GM10266 (cell line): ENCODE measurements at regions not wholly inside any gene's neighbourhood (a gene's known extent, or its start where the extent isn't known, plus 50 kb on each side); places are given as distances from the start of the nearest gene placed in this dataset.

Experiments used
- DNase-seq: peaks from one replicate; pipeline ENCODE4 v3.0.0; 2012; ENCODE audit errors: extremely low spot score
- TF ChIP-seq, protein P1 (sequence below): IDR thresholded peaks from 2 replicates; pipeline ENCODE4 v1.5.1; 2012; ENCODE audit warnings: mild to moderate bottlenecking, low read depth; ENCODE audit not compliant: control insufficient read depth, insufficient read depth; ENCODE audit errors: missing control alignments

- no peak for DNase-seq
- TF ChIP-seq, protein P1, sequence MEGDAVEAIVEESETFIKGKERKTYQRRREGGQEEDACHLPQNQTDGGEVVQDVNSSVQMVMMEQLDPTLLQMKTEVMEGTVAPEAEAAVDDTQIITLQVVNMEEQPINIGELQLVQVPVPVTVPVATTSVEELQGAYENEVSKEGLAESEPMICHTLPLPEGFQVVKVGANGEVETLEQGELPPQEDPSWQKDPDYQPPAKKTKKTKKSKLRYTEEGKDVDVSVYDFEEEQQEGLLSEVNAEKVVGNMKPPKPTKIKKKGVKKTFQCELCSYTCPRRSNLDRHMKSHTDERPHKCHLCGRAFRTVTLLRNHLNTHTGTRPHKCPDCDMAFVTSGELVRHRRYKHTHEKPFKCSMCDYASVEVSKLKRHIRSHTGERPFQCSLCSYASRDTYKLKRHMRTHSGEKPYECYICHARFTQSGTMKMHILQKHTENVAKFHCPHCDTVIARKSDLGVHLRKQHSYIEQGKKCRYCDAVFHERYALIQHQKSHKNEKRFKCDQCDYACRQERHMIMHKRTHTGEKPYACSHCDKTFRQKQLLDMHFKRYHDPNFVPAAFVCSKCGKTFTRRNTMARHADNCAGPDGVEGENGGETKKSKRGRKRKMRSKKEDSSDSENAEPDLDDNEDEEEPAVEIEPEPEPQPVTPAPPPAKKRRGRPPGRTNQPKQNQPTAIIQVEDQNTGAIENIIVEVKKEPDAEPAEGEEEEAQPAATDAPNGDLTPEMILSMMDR = no peak
Observed at GRCh38 chr17:12316021-12316420, 295.3 kb downstream of the MAP2K4 start.

DNA sequence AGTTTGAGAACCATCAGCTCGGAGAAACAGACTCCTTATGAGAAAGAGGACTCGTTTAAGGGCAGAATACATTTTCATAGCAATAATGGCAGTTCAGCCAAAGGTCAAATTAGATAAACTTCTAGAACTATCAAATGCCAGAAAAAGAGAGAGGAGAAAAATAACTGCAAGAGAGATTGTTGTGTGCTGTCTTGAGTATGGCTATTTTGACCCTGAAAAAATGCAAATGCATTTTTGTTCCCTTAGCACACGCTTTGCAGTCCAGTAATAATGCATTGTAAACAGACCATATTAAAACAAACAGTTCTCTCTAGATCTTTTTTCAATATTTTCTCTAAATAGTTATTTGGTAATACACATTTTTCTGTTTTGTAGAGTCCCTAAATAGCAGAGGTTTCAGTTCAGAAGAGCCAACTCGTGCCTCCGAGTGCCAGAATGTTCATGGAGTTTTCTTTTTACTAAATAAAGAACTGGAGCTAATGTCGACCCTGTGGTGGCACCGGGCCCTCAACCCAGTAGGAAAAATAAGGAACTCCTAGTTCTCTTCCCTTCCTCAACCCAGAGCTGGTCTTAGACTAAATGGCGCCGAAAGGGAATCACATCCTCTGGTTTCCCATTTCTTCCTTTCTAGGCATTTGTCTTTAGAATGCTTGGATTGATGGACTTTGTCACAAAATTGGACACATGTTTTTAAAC lies 298.0 kb downstream of the MAP2K4 start:
- DNase-seq = no peak
- TF ChIP-seq, protein P1 = no peak

- TF ChIP-seq, protein P1 = no peak
- DNase-seq = no peak
Observed at GRCh38 chr17:12320286-12320685, 299.6 kb downstream of the MAP2K4 start.

DNA sequence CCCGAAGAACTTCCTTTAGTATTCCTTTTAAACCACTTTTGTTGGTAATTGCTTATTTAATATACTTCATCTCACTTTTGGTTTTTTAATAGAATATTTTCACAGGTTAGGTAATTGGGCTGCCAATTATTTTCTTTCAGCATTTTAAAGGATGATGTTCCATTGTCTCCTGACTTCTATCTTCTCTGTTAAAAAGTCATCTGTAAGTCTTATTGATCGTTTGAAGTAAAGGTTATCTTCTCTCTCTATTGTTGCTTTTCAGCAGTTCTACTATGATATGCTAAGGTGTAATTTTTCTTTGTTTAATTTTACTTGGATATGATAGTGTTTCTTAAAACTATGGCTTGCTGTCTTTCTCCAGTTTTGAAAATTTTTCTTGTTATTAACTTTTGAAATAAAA lies 307.5 kb downstream of the MAP2K4 start:
- no peak for DNase-seq
- TF ChIP-seq, protein P1 = no peak

DNA sequence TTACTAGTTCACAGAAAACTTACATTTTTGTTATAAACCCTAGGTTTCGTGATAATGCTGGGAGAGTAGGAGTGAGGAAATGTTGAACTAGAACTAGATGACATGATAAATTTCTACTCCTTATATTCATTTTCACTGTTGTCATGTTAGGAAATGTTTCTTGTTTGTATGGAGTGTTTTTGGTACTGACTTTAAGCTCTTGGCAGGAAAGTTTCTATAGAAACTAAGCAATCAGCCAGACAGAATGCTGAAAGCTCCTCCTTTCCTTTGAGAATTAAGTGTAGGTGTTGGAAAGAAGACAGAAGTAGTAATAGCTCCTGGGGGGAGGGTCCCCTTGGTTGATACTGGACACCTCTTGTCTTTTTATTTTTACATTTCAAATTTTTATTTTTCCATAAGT lies 309.8 kb downstream of the MAP2K4 start:
- no peak for DNase-seq
- TF ChIP-seq, protein P1 = no peak

GRCh38 chr17:12341328-12341727 lies 320.7 kb downstream of the MAP2K4 start:
- no peak for DNase-seq
- TF ChIP-seq, protein P1 = no peak

- no peak for DNase-seq
- TF ChIP-seq, protein P1 = no peak
Observed at GRCh38 chr17:12342161-12342560, 321.5 kb downstream of the MAP2K4 start.
